BLaER1 (cell line): ENCODE measurements at regions not wholly inside any gene's neighbourhood (a gene's known extent, or its start where the extent isn't known, plus 50 kb on each side); places are given as distances from the start of the nearest gene placed in this dataset.

Experiments used
- H3K27ac ChIP-seq: shearing (Covaris generic); formaldehyde crosslinking; 2 replicates; pipeline ENCODE4 v1.8.1; 2022
- H3K27me3 ChIP-seq: shearing (Covaris generic); formaldehyde crosslinking; 2 replicates; pipeline ENCODE4 v1.8.1; 2022
- H3K36me3 ChIP-seq: shearing (Covaris generic); formaldehyde crosslinking; 2 replicates; pipeline ENCODE4 v1.8.1; 2022
- H3K4me1 ChIP-seq: shearing (Covaris generic); formaldehyde crosslinking; 2 replicates; pipeline ENCODE4 v1.8.1; 2022
- H3K4me2 ChIP-seq: shearing (Covaris generic); formaldehyde crosslinking; 2 replicates; pipeline ENCODE4 v1.8.1; 2022
- H3K4me3 ChIP-seq: shearing (Covaris generic); formaldehyde crosslinking; 2 replicates; pipeline ENCODE4 v1.8.1; 2022
- H3K9ac ChIP-seq: shearing (Covaris generic); formaldehyde crosslinking; 2 replicates; pipeline ENCODE4 v1.8.1; 2022
- H3K9me3 ChIP-seq: shearing (Covaris generic); formaldehyde crosslinking; 2 replicates; pipeline ENCODE4 v1.8.1; 2022
- H4K20me1 ChIP-seq: shearing (Covaris generic); formaldehyde crosslinking; 2 replicates; pipeline ENCODE4 v1.8.1; 2022
- Cebpa-rat ChIP-seq: shearing (Covaris generic); IDR thresholded peaks from 2 replicates; pipeline ENCODE4 v1.8.1; 2022

- Histone ChIP-seq H3K4me2 (peak overlapping the region; percentile 92), H3K4me3 (peak overlapping the region; percentile 5; the same call in 1 of the 2 replicates), H3K4me1 (peaks cover 66% of the 10 kb centered on the region)
These were observed 84.8 kb upstream of the HNF1B start for GRCh38 chr17:37829592-37830123.

GRCh38 chr17:37828651-37829124 is 83.8 kb upstream of the HNF1B start:
- Histone ChIP-seq H3K4me3 (no peak overlapping the region), H3K4me1 (peaks cover 76% of the 10 kb centered on the region), H3K27ac (peak overlapping the region; percentile 85), H4K20me1 (no peaks in the 10 kb centered on the region), H3K36me3 (no peaks in the 10 kb centered on the region), H3K27me3 (no peaks in the 10 kb centered on the region), H3K9me3 (no peaks in the 10 kb centered on the region), H3K4me2 (peak overlapping the region; percentile 92), H3K9ac (peak overlapping the region; percentile 4; the same call in 1 of the 2 replicates)
- TF ChIP-seq Cebpa-rat, result no peak

More at GRCh38 chr17:37829592-37830123, 84.8 kb upstream of the HNF1B start:
- Histone ChIP-seq H3K27me3 (no peaks in the 10 kb centered on the region), H3K36me3 (no peaks in the 10 kb centered on the region), H3K27ac (peak overlapping the region; percentile 85), H3K9ac (peak overlapping the region; percentile 2; the same call in 1 of the 2 replicates), H3K9me3 (no peaks in the 10 kb centered on the region), H4K20me1 (no peaks in the 10 kb centered on the region)
- no peak for TF ChIP-seq Cebpa-rat

- Histone ChIP-seq H3K9me3 (no peaks in the 10 kb centered on the region), H3K9ac (peak overlapping the region; percentile 4; the same call in 1 of the 2 replicates), H3K27ac (peak overlapping the region; percentile 85), H3K4me2 (peak overlapping the region; percentile 92), H3K4me1 (peaks cover 80% of the 10 kb centered on the region), H3K4me3 (no peak overlapping the region), H4K20me1 (no peaks in the 10 kb centered on the region), H3K27me3 (no peaks in the 10 kb centered on the region), H3K36me3 (no peaks in the 10 kb centered on the region)
- TF ChIP-seq Cebpa-rat, result no peak
These were observed 83.2 kb upstream of the HNF1B start for GRCh38 chr17:37827905-37828650.

GRCh38 chr17:37826497-37827430 is 81.9 kb upstream of the HNF1B start:
- peak overlapping the region; percentile 92 for H3K4me2 ChIP-seq
- no peaks in the 10 kb centered on the region for H3K36me3 ChIP-seq
- H4K20me1 ChIP-seq, result no peaks in the 10 kb centered on the region
- H3K4me1 ChIP-seq, result peaks cover 88% of the 10 kb centered on the region
- no peaks in the 10 kb centered on the region for H3K9me3 ChIP-seq
- no peak overlapping the region for H3K4me3 ChIP-seq
- peak overlapping the region; percentile 51; the same call in 1 of the 2 replicates for H3K9ac ChIP-seq
- H3K27ac ChIP-seq, result peak overlapping the region; percentile 85
- TF ChIP-seq Cebpa-rat, result no peak
- H3K27me3 ChIP-seq, result no peaks in the 10 kb centered on the region

GRCh38 chr17:37825851-37826250 is 81.0 kb upstream of the HNF1B start:
- Histone ChIP-seq H3K4me1 (peaks cover 93% of the 10 kb centered on the region), H3K9ac (peak overlapping the region; percentile 44; the same call in 1 of the 2 replicates), H3K9me3 (no peaks in the 10 kb centered on the region), H4K20me1 (no peaks in the 10 kb centered on the region), H3K27ac (peak overlapping the region; percentile 85), H3K4me2 (peak overlapping the region; percentile 92), H3K4me3 (no peak overlapping the region), H3K27me3 (no peaks in the 10 kb centered on the region), H3K36me3 (no peaks in the 10 kb centered on the region)
- TF ChIP-seq Cebpa-rat, result no peak

- H3K4me1 ChIP-seq, result peaks cover 93% of the 10 kb centered on the region
- H4K20me1 ChIP-seq, result no peaks in the 10 kb centered on the region
- H3K36me3 ChIP-seq, result no peaks in the 10 kb centered on the region
- H3K27ac ChIP-seq, result peak overlapping the region; percentile 85
- peak overlapping the region; percentile 67 for H3K9ac ChIP-seq
- peak overlapping the region; percentile 92 for H3K4me2 ChIP-seq
- H3K4me3 ChIP-seq, result peak overlapping the region; percentile 44; the same call in 1 of the 2 replicates
- no peaks in the 10 kb centered on the region for H3K27me3 ChIP-seq
- H3K9me3 ChIP-seq, result no peaks in the 10 kb centered on the region
- no peak for TF ChIP-seq Cebpa-rat
These were observed 80.0 kb upstream of the HNF1B start for GRCh38 chr17:37824534-37825485.

GRCh38 chr17:37823996-37824395 is 79.1 kb upstream of the HNF1B start:
- TF ChIP-seq Cebpa-rat, result no peak
- Histone ChIP-seq H3K4me3 (no peak overlapping the region), H4K20me1 (no peaks in the 10 kb centered on the region), H3K9me3 (no peaks in the 10 kb centered on the region), H3K36me3 (no peaks in the 10 kb centered on the region), H3K9ac (peak overlapping the region; percentile 67; the same call in 1 of the 2 replicates), H3K27ac (peak overlapping the region; percentile 85), H3K4me2 (peak overlapping the region; percentile 92), H3K27me3 (no peaks in the 10 kb centered on the region), H3K4me1 (peaks cover 93% of the 10 kb centered on the region)

GRCh38 chr17:37820995-37821713 is 76.3 kb upstream of the HNF1B start:
- H3K4me2 ChIP-seq, result peak overlapping the region; percentile 75
- no peaks in the 10 kb centered on the region for H3K27me3 ChIP-seq
- no peak for TF ChIP-seq Cebpa-rat
- no peaks in the 10 kb centered on the region for H3K9me3 ChIP-seq
- H4K20me1 ChIP-seq, result no peaks in the 10 kb centered on the region
- H3K9ac ChIP-seq, result peak overlapping the region; percentile 30; the same call in 1 of the 2 replicates
- no peaks in the 10 kb centered on the region for H3K36me3 ChIP-seq
- no peak overlapping the region for H3K4me3 ChIP-seq
- peak overlapping the region; percentile 62; the same call in 1 of the 2 replicates for H3K27ac ChIP-seq
- H3K4me1 ChIP-seq, result peaks cover 80% of the 10 kb centered on the region
